HepG2 (cell line): ENCODE measurements at regions not wholly inside any gene's neighbourhood (a gene's known extent, or its start where the extent isn't known, plus 50 kb on each side); places are given as distances from the start of the nearest gene placed in this dataset.

Experiments used
- ATAC-seq: fragments of 200-7000 bp; cut with Tn5 transposase; 3 replicates; pipeline ENCODE4 v1.9.1; 2020; ENCODE audit warnings: mild to moderate bottlenecking, moderate library complexity
- BruUV-seq: library from RNA; stranded (reverse); fragments of 400-500 nt; replicated peaks from 2 replicates; lab custom pipeline; 2021; lab: Mats Ljungman, UMichigan
- CTCF ChIA-PET: fragments of 300-600 bp; formaldehyde crosslinking; extraction: SDS; loops from one replicate; lab custom pipeline; 2021; ENCODE audit warnings: low total read pairs, inconsistent platforms, low intra/inter-chr PET ratio; lab: Yijun Ruan, JAX
- POLR2A ChIA-PET: fragments of 350-600 bp; sonication (Branson Sonifier 250); formaldehyde crosslinking; loops from one replicate; lab custom pipeline; 2020; ENCODE audit warnings: antibody characterized with exemption, inconsistent platforms; lab: Yijun Ruan, JAX
- DNase-seq: peaks from one replicate; pipeline ENCODE4 v3.0.0-alpha.2; 2015; ENCODE audit warnings: low spot score
- FAIRE-seq: peaks from 3 replicates; lab custom pipeline; 2011; peaks lifted over from hg19 to GRCh38; lab: Jason Lieb, UNC
- H2AFZ ChIP-seq: one replicate; pipeline ENCODE4 v1.6.1; 2011; ENCODE audit warnings: low read length, inconsistent platforms
- H3K27ac ChIP-seq: fragments of 300-600 bp; 3 replicates; pipeline ENCODE4 v1.8.0; 2011; ENCODE audit warnings: mixed run types, mild to moderate bottlenecking, mixed read lengths, low read length, inconsistent platforms; ENCODE audit not compliant: insufficient read depth; ENCODE audit errors: extremely low read length
- H3K27me3 ChIP-seq, 2 experiments: fragments of 200-600 bp in 1 of 2; 2 replicates in 1 of 2; 3 replicates in 1 of 2; pipeline versions ENCODE4 v1.6.0 to v1.8.0; 2011; ENCODE audit warnings: low read length in 2 of 2, mild to moderate bottlenecking in 2 of 2, moderate library complexity in 2 of 2, inconsistent platforms in 1 of 2; ENCODE audit not compliant: insufficient read depth in 2 of 2, control insufficient read depth in 1 of 2
- H3K36me3 ChIP-seq, 2 experiments: fragments of 200-600 bp in 1 of 2; replicated peaks in 1 of 2; 2 replicates in 1 of 2; 3 replicates in 1 of 2; pipeline versions ENCODE4 v1.5.1 to v1.8.0; 2011; ENCODE audit warnings: low read length in 2 of 2, inconsistent platforms in 1 of 2; ENCODE audit not compliant: insufficient read depth in 2 of 2, control insufficient read depth in 1 of 2
- H3K4me1 ChIP-seq: 2 replicates; pipeline ENCODE4 v1.5.1; 2012; ENCODE audit warnings: low read length, inconsistent platforms; ENCODE audit not compliant: insufficient read depth
- H3K4me2 ChIP-seq: 2 replicates; pipeline ENCODE4 v1.6.0; 2011; ENCODE audit warnings: low read depth, low read length, inconsistent platforms
- H3K4me3 ChIP-seq, 3 experiments: fragments of 200-600 bp in 1 of 3; sonication (generic), shearing (Covaris generic) in 1 of 3; replicated peaks in 1 of 3; 2 replicates each; pipeline ENCODE4 v1.5.1; 2011 to 2016; ENCODE audit warnings: low read length in 3 of 3, inconsistent platforms in 2 of 3, low read depth in 2 of 3, mild to moderate bottlenecking in 2 of 3, control low read depth in 1 of 3, mixed read lengths in 1 of 3; ENCODE audit not compliant: insufficient read depth in 1 of 3
- H3K79me2 ChIP-seq: one replicate; pipeline ENCODE4 v1.6.1; 2011; ENCODE audit warnings: low read length, inconsistent platforms; ENCODE audit not compliant: insufficient read depth
- H3K9ac ChIP-seq: 2 replicates; pipeline ENCODE4 v1.6.0; 2011; ENCODE audit warnings: mild to moderate bottlenecking, low read depth, low read length, inconsistent platforms; ENCODE audit not compliant: insufficient read depth
- H3K9me3 ChIP-seq: 2 replicates; pipeline ENCODE4 v1.5.1; 2012; ENCODE audit warnings: mild to moderate bottlenecking, low read length
- H4K20me1 ChIP-seq: 2 replicates; pipeline ENCODE4 v1.6.0; 2011; ENCODE audit warnings: inconsistent platforms, mild to moderate bottlenecking, low read length, moderate library complexity; ENCODE audit not compliant: insufficient read depth
- FOSL1 ChIP-seq: sonication (generic); formaldehyde crosslinking; IDR thresholded peaks from 2 replicates; pipeline ENCODE4 v1.9.0; 2021; ENCODE audit warnings: missing genetic modification reagents, borderline replicate concordance
- KAT8 ChIP-seq: IDR thresholded peaks from 2 replicates; pipeline ENCODE4 v1.6.1; 2016; ENCODE audit warnings: missing genetic modification reagents, missing compliant biosample characterization
- REXO4 ChIP-seq: sonication (generic); formaldehyde crosslinking; IDR thresholded peaks from 2 replicates; pipeline ENCODE4 v1.8.0; 2022; ENCODE audit warnings: missing genetic modification reagents, mild to moderate bottlenecking, borderline replicate concordance
- SYNCRIP ChIP-seq: fragments of 200-400 bp; formaldehyde crosslinking; IDR thresholded peaks from 2 replicates; pipeline ENCODE4 v1.6.1; 2018; ENCODE audit warnings: mild to moderate bottlenecking, low read depth, low read length; ENCODE audit not compliant: insufficient read depth
- TEF ChIP-seq: sonication (generic); formaldehyde crosslinking; IDR thresholded peaks from 2 replicates; pipeline ENCODE4 v1.5.0; 2020; ENCODE audit warnings: missing genetic modification reagents
- THAP7 ChIP-seq: sonication (generic); formaldehyde crosslinking; IDR thresholded peaks from 2 replicates; pipeline ENCODE4 v1.8.1; 2023; ENCODE audit warnings: mild to moderate bottlenecking, missing genetic modification reagents
- ZNF407 ChIP-seq: sonication (generic); formaldehyde crosslinking; IDR thresholded peaks from one replicate; pipeline ENCODE4 v1.5.1; 2020; ENCODE audit warnings: mild to moderate bottlenecking, missing genetic modification reagents; ENCODE audit errors: not compliant biosample characterization
- WGBS: methylation state at CpG from one replicate; pipeline ENCODE4 v1.1.6; 2017; ENCODE audit warnings: low lambda C conversion rate; 5-methylcytosine and 5-hydroxymethylcytosine counted together
- in situ Hi-C: cut with HindIII; loops from 2 replicates; pipeline ENCODE4 v1.10.0; 2017; ENCODE audit warnings: low pct_unique_long_range_greater_than_20kb; ENCODE audit not compliant: extremely low pct_ligation_motif_present
- intact Hi-C: fragments of 100-400 bp; cut with micrococcal nuclease; formaldehyde crosslinking; loops from one replicate; pipeline ENCODE4 v1.10.0; 2022; ENCODE audit not compliant: unreplicated experiment
- TF ChIP-seq, protein P1 (sequence below): sonication (generic); formaldehyde crosslinking; IDR thresholded peaks from 2 replicates; pipeline ENCODE4 v1.5.1; 2020; ENCODE audit warnings: mild to moderate bottlenecking, missing genetic modification reagents, borderline replicate concordance

DNA sequence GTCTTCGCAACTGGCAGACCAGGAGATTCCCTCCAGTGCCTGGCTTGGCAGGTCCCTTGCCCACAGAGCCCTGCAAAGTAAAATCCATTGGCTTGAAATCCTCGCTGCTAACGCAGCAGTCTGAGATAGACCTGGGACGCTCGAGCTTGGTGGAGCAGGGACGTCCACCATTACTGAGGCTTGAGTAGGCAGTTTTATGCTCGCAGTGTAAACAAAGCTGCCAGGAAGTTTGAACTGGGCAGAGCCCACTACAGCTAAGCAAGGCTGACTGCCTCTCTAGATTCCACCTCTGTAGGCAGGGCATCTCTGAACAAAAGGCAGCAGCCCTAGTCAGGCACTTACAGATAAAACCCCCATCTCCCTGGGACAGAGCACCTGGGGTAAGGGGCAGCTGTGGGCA lies 205.0 kb upstream of the MME start (continued):
- TF ChIP-seq ZNF407 (CRISPR knock-in tag) (no peak), THAP7 (no peak), KAT8 (CRISPR knock-in tag) (no peak), SYNCRIP (no peak)

DNA sequence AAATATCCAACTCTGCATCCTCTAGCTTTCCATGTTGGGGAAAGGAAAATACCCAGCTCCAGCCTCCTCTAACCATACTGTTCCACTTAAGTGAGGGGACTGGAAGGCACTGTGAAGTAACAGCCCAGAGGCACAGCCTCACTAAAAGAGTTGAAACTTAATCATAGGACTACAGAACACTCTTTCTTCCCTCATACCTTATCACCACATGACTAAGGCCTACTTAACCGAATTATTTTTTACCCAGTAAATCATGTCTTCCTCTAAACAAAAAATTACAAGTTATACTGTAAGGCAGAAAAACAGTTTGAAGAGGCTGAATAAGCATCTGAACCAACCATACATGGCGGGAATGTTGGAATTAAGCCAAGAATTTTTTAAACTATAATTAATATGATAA lies 207.4 kb upstream of the MME start:
- no peaks in the 10 kb centered on the region for H3K79me2 ChIP-seq
- no peaks in the 10 kb centered on the region for H3K9me3 ChIP-seq
- WGBS, result 41% methylated on average over 2 of the region's 2 CpGs
- DNase-seq (no peak), FAIRE-seq (no peak), ATAC-seq (no peak)
- no peak overlapping the region for H2AFZ ChIP-seq
- in situ Hi-C loops (no loop called here), intact Hi-C loops (no loop called here)
- H3K36me3 ChIP-seq, result no peaks in the 10 kb centered on the region
- H3K27ac ChIP-seq, result no peak overlapping the region
- H3K27me3 ChIP-seq, result no peaks in the 10 kb centered on the region
- no peak overlapping the region for H3K4me3 ChIP-seq
- ChIA-PET CTCF (no interaction called here), POLR2A (no interaction called here)
- H4K20me1 ChIP-seq, result no peaks in the 10 kb centered on the region
- H3K4me2 ChIP-seq, result no peak overlapping the region
- H3K9ac ChIP-seq, result no peak overlapping the region
- H3K4me1 ChIP-seq, result no peaks in the 10 kb centered on the region
- BruUV-seq, result no TSS peak
- TF ChIP-seq FOSL1 (CRISPR knock-in tag) (no peak), REXO4 (CRISPR knock-in tag) (no peak), TEF (CRISPR knock-in tag) (no peak)
- TF ChIP-seq, protein P1, sequence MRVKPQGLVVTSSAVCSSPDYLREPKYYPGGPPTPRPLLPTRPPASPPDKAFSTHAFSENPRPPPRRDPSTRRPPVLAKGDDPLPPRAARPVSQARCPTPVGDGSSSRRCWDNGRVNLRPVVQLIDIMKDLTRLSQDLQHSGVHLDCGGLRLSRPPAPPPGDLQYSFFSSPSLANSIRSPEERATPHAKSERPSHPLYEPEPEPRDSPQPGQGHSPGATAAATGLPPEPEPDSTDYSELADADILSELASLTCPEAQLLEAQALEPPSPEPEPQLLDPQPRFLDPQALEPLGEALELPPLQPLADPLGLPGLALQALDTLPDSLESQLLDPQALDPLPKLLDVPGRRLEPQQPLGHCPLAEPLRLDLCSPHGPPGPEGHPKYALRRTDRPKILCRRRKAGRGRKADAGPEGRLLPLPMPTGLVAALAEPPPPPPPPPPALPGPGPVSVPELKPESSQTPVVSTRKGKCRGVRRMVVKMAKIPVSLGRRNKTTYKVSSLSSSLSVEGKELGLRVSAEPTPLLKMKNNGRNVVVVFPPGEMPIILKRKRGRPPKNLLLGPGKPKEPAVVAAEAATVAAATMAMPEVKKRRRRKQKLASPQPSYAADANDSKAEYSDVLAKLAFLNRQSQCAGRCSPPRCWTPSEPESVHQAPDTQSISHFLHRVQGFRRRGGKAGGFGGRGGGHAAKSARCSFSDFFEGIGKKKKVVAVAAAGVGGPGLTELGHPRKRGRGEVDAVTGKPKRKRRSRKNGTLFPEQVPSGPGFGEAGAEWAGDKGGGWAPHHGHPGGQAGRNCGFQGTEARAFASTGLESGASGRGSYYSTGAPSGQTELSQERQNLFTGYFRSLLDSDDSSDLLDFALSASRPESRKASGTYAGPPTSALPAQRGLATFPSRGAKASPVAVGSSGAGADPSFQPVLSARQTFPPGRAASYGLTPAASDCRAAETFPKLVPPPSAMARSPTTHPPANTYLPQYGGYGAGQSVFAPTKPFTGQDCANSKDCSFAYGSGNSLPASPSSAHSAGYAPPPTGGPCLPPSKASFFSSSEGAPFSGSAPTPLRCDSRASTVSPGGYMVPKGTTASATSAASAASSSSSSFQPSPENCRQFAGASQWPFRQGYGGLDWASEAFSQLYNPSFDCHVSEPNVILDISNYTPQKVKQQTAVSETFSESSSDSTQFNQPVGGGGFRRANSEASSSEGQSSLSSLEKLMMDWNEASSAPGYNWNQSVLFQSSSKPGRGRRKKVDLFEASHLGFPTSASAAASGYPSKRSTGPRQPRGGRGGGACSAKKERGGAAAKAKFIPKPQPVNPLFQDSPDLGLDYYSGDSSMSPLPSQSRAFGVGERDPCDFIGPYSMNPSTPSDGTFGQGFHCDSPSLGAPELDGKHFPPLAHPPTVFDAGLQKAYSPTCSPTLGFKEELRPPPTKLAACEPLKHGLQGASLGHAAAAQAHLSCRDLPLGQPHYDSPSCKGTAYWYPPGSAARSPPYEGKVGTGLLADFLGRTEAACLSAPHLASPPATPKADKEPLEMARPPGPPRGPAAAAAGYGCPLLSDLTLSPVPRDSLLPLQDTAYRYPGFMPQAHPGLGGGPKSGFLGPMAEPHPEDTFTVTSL (CRISPR knock-in tag), result no peak
